SK-N-SH (cell line): ENCODE measurements at regions not wholly inside any gene's neighbourhood (a gene's known extent, or its start where the extent isn't known, plus 50 kb on each side); places are given as distances from the start of the nearest gene placed in this dataset.
A peak's percentile ranks its signal among the peaks of the same experiment; 100 is the strongest.

Experiments used
- CTCF ChIA-PET: fragments of 300-600, 350-600 bp; formaldehyde crosslinking; extraction: SDS; loops from one replicate; lab custom pipeline; 2021; lab: Yijun Ruan, JAX
- POLR2A ChIA-PET: fragments of 350-600 bp; sonication (Branson Sonifier 250); formaldehyde crosslinking; extraction: SDS; loops from one replicate; lab custom pipeline; 2020; ENCODE audit warnings: antibody characterized with exemption, inconsistent platforms; lab: Yijun Ruan, JAX
- DNase-seq: peaks from one replicate; pipeline ENCODE4 v3.0.0; 2012
- H2AFZ ChIP-seq: fragments of 200-600 bp; sonication (generic); 2 replicates; pipeline ENCODE4 v1.8.1; 2016; ENCODE audit warnings: antibody characterized with exemption, mild to moderate bottlenecking, low read depth
- H3F3A ChIP-seq: fragments of 200-600 bp; sonication (generic); replicated peaks from 2 replicates; pipeline ENCODE3; 2016; ENCODE audit warnings: antibody characterized with exemption, mild to moderate bottlenecking; ENCODE audit not compliant: insufficient read depth
- H3K27ac ChIP-seq, 2 experiments: fragments of 200-500 bp in 1 of 2; fragments of 200-600 bp in 1 of 2; sonication (Bioruptor generic) in 1 of 2; sonication (generic), shearing (Covaris generic) in 1 of 2; 2 replicates each; pipeline versions ENCODE4 v1.5.1 to v1.6.1; 2014 to 2016; ENCODE audit warnings: low read depth in 2 of 2, inconsistent platforms in 1 of 2, low read length in 1 of 2, mild to moderate bottlenecking in 1 of 2, mixed read lengths in 1 of 2
- H3K27me3 ChIP-seq: fragments of 200-600 bp; sonication (generic), shearing (Covaris generic); 2 replicates; pipeline ENCODE4 v1.6.1; 2016; ENCODE audit warnings: mixed run types; ENCODE audit not compliant: insufficient read depth
- H3K36me3 ChIP-seq, 2 experiments: fragments of 200-500 bp in 1 of 2; fragments of 200-600 bp in 1 of 2; sonication (Bioruptor generic) in 1 of 2; sonication (generic) in 1 of 2; replicated peaks in 1 of 2; 2 replicates each; pipeline versions ENCODE3 to v1.5.1; 2014 to 2016; ENCODE audit warnings: low read length in 1 of 2, mild to moderate bottlenecking in 1 of 2; ENCODE audit not compliant: insufficient read depth in 2 of 2, control insufficient read depth in 1 of 2
- H3K4me1 ChIP-seq, 2 experiments: fragments of 200-500 bp in 1 of 2; fragments of 200-600 bp in 1 of 2; sonication (Bioruptor generic) in 1 of 2; sonication (generic), shearing (Covaris generic) in 1 of 2; 2 replicates each; pipeline versions ENCODE4 v1.5.1 to v1.6.1; 2014 to 2016; ENCODE audit warnings: low read depth in 1 of 2, low read length in 1 of 2, mixed run types in 1 of 2; ENCODE audit not compliant: insufficient read depth in 2 of 2, control insufficient read depth in 1 of 2
- H3K4me2 ChIP-seq: fragments of 200-600 bp; sonication (generic), shearing (Covaris generic); 2 replicates; pipeline ENCODE4 v1.6.1; 2017; ENCODE audit warnings: mixed run types
- H3K4me3 ChIP-seq, 2 experiments: fragments of 200-500 bp in 1 of 2; fragments of 200-600 bp in 1 of 2; sonication (Bioruptor generic) in 1 of 2; sonication (generic), shearing (Covaris generic) in 1 of 2; 2 replicates each; pipeline versions ENCODE4 v1.5.1 to v1.8.1; 2014 to 2016; ENCODE audit warnings: low read depth in 2 of 2, inconsistent platforms in 1 of 2, low read length in 1 of 2, mild to moderate bottlenecking in 1 of 2, mixed read lengths in 1 of 2, moderate library complexity in 1 of 2
- H3K79me2 ChIP-seq: fragments of 200-600 bp; sonication (generic); 2 replicates; pipeline ENCODE4 v1.8.1; 2017; ENCODE audit warnings: mild to moderate bottlenecking; ENCODE audit not compliant: insufficient read depth
- H3K9ac ChIP-seq: fragments of 200-600 bp; sonication (generic); 2 replicates; pipeline ENCODE4 v1.6.1; 2017; ENCODE audit warnings: mixed run types
- H3K9me2 ChIP-seq: fragments of 200-600 bp; sonication (generic); 2 replicates; pipeline ENCODE4 v1.6.1; 2017; ENCODE audit warnings: mixed run types
- H3K9me3 ChIP-seq: fragments of 200-600 bp; sonication (generic); 2 replicates; pipeline ENCODE4 v1.6.1; 2017; ENCODE audit warnings: mixed run types, mild to moderate bottlenecking, moderate library complexity
- H4K20me1 ChIP-seq: fragments of 200-600 bp; sonication (generic); 2 replicates; pipeline ENCODE4 v1.6.1; 2017; ENCODE audit warnings: mild to moderate bottlenecking, mixed run types; ENCODE audit not compliant: insufficient read depth
- CHD2 ChIP-seq: fragments of 150-350 bp; IDR thresholded peaks from 2 replicates; pipeline ENCODE4 v1.6.1; 2018; ENCODE audit warnings: low read length; ENCODE audit not compliant: partially characterized antibody
- ELF1 ChIP-seq: IDR thresholded peaks from 2 replicates; pipeline ENCODE4 v1.4.0; 2012
- EZH2phosphoT487 ChIP-seq: fragments of 200-600 bp; sonication (generic); IDR thresholded peaks from 2 replicates; pipeline ENCODE4 v1.6.1; 2017; ENCODE audit warnings: low read depth, mixed run types, mild to moderate bottlenecking, antibody characterized with exemption, moderate library complexity, borderline replicate concordance
- FOSL2 ChIP-seq: IDR thresholded peaks from 2 replicates; pipeline ENCODE4 v1.4.0; 2012; ENCODE audit warnings: low read depth, mild to moderate bottlenecking, moderate library complexity, borderline replicate concordance
- FOXM1 ChIP-seq: IDR thresholded peaks from 2 replicates; pipeline ENCODE4 v1.4.0; 2012; ENCODE audit warnings: low read depth, mild to moderate bottlenecking
- GABPA ChIP-seq: IDR thresholded peaks from 2 replicates; pipeline ENCODE4 v1.4.0; 2012; ENCODE audit warnings: low read depth, mild to moderate bottlenecking
- GATA2 ChIP-seq: sonication (generic); formaldehyde crosslinking; IDR thresholded peaks from 2 replicates; pipeline ENCODE4 v1.5.0; 2020; ENCODE audit warnings: mild to moderate bottlenecking, missing genetic modification reagents
- MEF2A ChIP-seq: IDR thresholded peaks from 2 replicates; pipeline ENCODE4 v1.4.0; 2012; ENCODE audit warnings: low read depth, borderline replicate concordance
- MXI1 ChIP-seq: IDR thresholded peaks from 2 replicates; pipeline ENCODE4 v1.6.1; 2012; ENCODE audit warnings: mild to moderate bottlenecking, low read depth, low read length, improper control_type of control experiment
- NRF1 ChIP-seq: IDR thresholded peaks from 2 replicates; pipeline ENCODE4 v1.6.1; 2012; ENCODE audit warnings: low read depth, mild to moderate bottlenecking, low read length
- POLR2AphosphoS5 ChIP-seq: IDR thresholded peaks from 2 replicates; pipeline ENCODE4 v1.6.1; 2012; ENCODE audit warnings: low read depth, low read length
- RAD21 ChIP-seq: IDR thresholded peaks from 2 replicates; pipeline ENCODE4 v1.6.1; 2012; ENCODE audit warnings: mild to moderate bottlenecking, low read length
- RFX5 ChIP-seq: IDR thresholded peaks from 2 replicates; pipeline ENCODE4 v1.6.1; 2012; ENCODE audit warnings: mild to moderate bottlenecking, improper control_type of control experiment, low read length
- RXRA ChIP-seq: IDR thresholded peaks from 2 replicates; pipeline ENCODE4 v1.4.0; 2012; ENCODE audit warnings: low read depth, mild to moderate bottlenecking, borderline replicate concordance
- SIN3A ChIP-seq: IDR thresholded peaks from 2 replicates; pipeline ENCODE4 v1.6.1; 2012; ENCODE audit warnings: low read depth, mild to moderate bottlenecking, low read length, moderate library complexity, borderline replicate concordance
- SMC3 ChIP-seq: IDR thresholded peaks from 2 replicates; pipeline ENCODE4 v1.6.1; 2012; ENCODE audit warnings: low read depth, low read length, improper control_type of control experiment
- TCF12 ChIP-seq: IDR thresholded peaks from 2 replicates; pipeline ENCODE4 v1.4.0; 2012
- WGBS: methylation state at CpG from one replicate; pipeline ENCODE4 v1.1.6; 2017; ENCODE audit warnings: low lambda C conversion rate; 5-methylcytosine and 5-hydroxymethylcytosine counted together
- TF ChIP-seq, protein P1 (sequence below): fragments of 150-350 bp; IDR thresholded peaks from 2 replicates; pipeline ENCODE4 v1.6.1; 2016; ENCODE audit warnings: mild to moderate bottlenecking, low read depth, low read length
- TF ChIP-seq, protein P2 (sequence below): IDR thresholded peaks from 2 replicates; pipeline ENCODE4; 2012

DNA sequence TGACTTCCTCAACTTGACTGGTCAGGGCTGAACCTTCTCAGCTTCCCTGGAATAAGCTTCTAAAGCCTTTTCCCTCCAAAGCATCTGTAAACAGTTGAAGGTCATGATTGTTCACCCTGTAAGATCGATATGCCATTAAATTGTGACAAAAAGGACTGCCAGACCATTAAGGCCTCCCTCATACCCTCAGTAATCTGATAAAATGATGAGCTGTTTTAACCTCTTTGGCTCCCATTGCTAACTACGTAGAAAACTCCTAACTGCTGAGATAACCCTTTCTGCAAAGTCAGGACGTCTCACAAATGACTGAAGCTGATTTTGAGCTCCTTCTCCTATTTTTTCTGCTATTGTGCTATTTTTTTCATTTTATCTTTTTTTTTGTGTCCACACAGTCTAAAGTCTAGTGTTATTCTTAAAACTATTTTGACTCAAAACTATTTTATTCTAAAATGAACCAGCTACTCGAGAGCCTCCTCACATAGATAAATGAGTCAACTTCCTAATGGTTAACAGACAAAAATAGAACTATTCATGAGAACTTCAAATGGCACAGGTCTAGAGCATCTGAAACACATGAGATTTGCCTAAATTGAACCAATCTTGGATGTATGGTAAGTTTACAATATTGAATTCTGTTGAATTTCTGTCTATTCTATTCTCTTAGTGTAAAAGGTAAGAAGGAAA lies 395.6 kb upstream of the TLE4 start:
- Histone ChIP-seq H3K4me2 (peak overlapping the region; percentile 56), H3K27me3 (no peaks in the 10 kb centered on the region), H3K79me2 (no peaks in the 10 kb centered on the region), H3F3A (peaks cover 22% of the 10 kb centered on the region), H3K27ac (peak overlapping the region in 1 of 2 experiments; percentile 78; a peak in 3 of 4 replicates), H3K9me3 (no peaks in the 10 kb centered on the region), H3K36me3 (no peaks in the 10 kb centered on the region), H3K9me2 (no peaks in the 10 kb centered on the region), H3K4me1 (peaks cover 0 to 5% of the 10 kb centered on the region in 2 experiments; a peak in 2 of 4 replicates), H3K4me3 (no peak overlapping the region; a peak in 1 of 4 replicates), H2AFZ (peak overlapping the region; percentile 47), H4K20me1 (no peaks in the 10 kb centered on the region), H3K9ac (peak overlapping the region; percentile 39; the same call in 1 of the 2 replicates)
- CTCF ChIA-PET, result interaction anchor here (1.1 to 1.9 kb wide), 3 partner anchors 8 to 46 kb away, joined by 3 to 6 read pairs (median 4); no protein-coding TSS in a partner anchor
- POLR2A ChIA-PET, result no interaction called here
- WGBS, result 19% methylated on average over 4 of the region's 4 CpGs
- TF ChIP-seq TCF12, result peak; percentile 35
- TF ChIP-seq FOXM1, result 0 out of 2 replicates have a peak, but pooled peaks have one; percentile 17
- TF ChIP-seq ELF1, result no peak
- peak; percentile 21; the same call in 1 of the 2 replicates for TF ChIP-seq FOSL2
- TF ChIP-seq MEF2A, result peak; percentile 62
- no peak for TF ChIP-seq SMC3
- no peak for DNase-seq

DNA sequence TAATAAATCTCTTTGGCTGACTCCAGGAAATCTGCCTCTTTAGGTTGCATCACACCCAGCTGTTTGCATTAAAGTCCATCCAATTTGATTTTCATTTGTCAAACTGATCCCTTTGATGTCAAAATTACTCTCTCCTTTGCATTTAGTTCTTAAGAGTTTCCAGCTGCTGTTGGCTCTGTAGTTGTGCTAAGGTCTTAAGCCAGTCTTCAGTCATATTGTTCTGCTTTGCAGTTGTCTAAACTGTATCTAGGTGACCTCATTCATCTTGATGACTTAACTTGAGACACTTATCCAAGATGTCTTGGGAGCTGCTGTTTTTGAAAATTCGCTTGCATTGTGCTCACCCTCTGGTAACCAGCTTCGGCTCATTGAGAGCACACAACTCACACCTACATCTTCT lies 386.9 kb upstream of the TLE4 start:
- 67% methylated on average over 2 of the region's 2 CpGs for WGBS
- CTCF ChIA-PET, result interaction anchor here (1.0 to 1.2 kb wide), 2 partner anchors 10 to 25 kb away, joined by 3 read pairs; no protein-coding TSS in a partner anchor
- no peak for DNase-seq

More for the DNA sequence above, 386.9 kb upstream of the TLE4 start:
- H3K9me2 ChIP-seq, result no peaks in the 10 kb centered on the region
- POLR2A ChIA-PET, result no interaction called here
- no peaks in the 10 kb centered on the region for H4K20me1 ChIP-seq
- H3K9ac ChIP-seq, result no peak overlapping the region
- no peak overlapping the region for H2AFZ ChIP-seq
- H3K27ac ChIP-seq, result no peak overlapping the region
- H3K36me3 ChIP-seq, result no peaks in the 10 kb centered on the region
- H3K79me2 ChIP-seq, result no peaks in the 10 kb centered on the region
- no peak overlapping the region for H3K4me2 ChIP-seq
- peaks cover 14% of the 10 kb centered on the region for H3F3A ChIP-seq
- peaks cover under 1 to 3% of the 10 kb centered on the region in 2 experiments; a peak in 3 of 4 replicates for H3K4me1 ChIP-seq
- TF ChIP-seq RFX5 (no peak), POLR2AphosphoS5 (no peak), GATA2 (CRISPR knock-in tag) (no peak), GABPA (no peak), TCF12 (no peak), CHD2 (no peak), FOXM1 (no peak), MXI1 (no peak), RXRA (no peak), RAD21 (no peak), SMC3 (no peak), FOSL2 (no peak), EZH2phosphoT487 (no peak), NRF1 (no peak), SIN3A (no peak)
- TF ChIP-seq, protein P1, sequence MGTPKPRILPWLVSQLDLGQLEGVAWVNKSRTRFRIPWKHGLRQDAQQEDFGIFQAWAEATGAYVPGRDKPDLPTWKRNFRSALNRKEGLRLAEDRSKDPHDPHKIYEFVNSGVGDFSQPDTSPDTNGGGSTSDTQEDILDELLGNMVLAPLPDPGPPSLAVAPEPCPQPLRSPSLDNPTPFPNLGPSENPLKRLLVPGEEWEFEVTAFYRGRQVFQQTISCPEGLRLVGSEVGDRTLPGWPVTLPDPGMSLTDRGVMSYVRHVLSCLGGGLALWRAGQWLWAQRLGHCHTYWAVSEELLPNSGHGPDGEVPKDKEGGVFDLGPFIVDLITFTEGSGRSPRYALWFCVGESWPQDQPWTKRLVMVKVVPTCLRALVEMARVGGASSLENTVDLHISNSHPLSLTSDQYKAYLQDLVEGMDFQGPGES, result no peak
- TF ChIP-seq, protein P2, sequence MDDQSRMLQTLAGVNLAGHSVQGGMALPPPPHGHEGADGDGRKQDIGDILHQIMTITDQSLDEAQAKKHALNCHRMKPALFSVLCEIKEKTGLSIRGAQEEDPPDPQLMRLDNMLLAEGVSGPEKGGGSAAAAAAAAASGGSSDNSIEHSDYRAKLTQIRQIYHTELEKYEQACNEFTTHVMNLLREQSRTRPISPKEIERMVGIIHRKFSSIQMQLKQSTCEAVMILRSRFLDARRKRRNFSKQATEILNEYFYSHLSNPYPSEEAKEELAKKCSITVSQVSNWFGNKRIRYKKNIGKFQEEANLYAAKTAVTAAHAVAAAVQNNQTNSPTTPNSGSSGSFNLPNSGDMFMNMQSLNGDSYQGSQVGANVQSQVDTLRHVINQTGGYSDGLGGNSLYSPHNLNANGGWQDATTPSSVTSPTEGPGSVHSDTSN, result no peak
- TF ChIP-seq, all 33 proteins: peak for 0
- no peaks in the 10 kb centered on the region for H3K9me3 ChIP-seq
- H3K27me3 ChIP-seq, result no peaks in the 10 kb centered on the region
- H3K4me3 ChIP-seq, result no peak overlapping the region
